ENCODE measurements at regions not wholly inside any gene's neighbourhood (a gene's known extent, or its start where the extent isn't known, plus 50 kb on each side); places are given as distances from the start of the nearest gene placed in this dataset.

DNA sequence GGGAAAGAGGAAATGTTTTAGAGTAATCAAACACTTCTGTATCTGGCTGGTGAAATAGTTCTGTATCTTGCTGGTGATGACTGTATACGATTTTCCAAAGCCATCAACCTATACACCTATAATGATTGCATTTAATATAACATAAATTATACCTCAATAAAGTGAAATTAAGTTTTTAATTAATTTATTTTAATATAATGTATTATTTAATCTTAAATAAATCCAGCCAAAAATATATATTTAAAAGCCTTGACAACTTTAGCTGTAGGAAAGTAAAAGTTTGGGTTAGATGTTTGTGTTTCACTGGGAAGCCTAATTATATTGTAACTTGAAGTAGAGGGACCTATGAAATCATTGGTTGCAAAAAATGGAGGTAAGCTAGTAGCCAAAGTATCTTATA is 654.8 kb upstream of the MIS18BP1 start:
- DNase-seq (ENCODE audit: low spot score), result no peak
- H3K9me3 Mint-ChIP-seq (ENCODE audit: unreplicated experiment), result no peaks in the 10 kb centered on the region
- no peaks in the 10 kb centered on the region for H3K36me3 Mint-ChIP-seq (ENCODE audit: low read depth, unreplicated experiment)
- H3K27me3 Mint-ChIP-seq (ENCODE audit: unreplicated experiment), result no peaks in the 10 kb centered on the region
- no peaks in the 10 kb centered on the region for H3K4me1 Mint-ChIP-seq (ENCODE audit: unreplicated experiment)
- no peak overlapping the region for H3K4me3 Mint-ChIP-seq (ENCODE audit: unreplicated experiment)
- no peak for TF ChIP-seq CTCF (IDR thresholded peaks at IDR 0.05; ENCODE audit: unreplicated experiment)
- H3K27ac Mint-ChIP-seq (ENCODE audit: unreplicated experiment), result no peak overlapping the region

GRCh38 chr14:45906257-45906656 is 653.3 kb upstream of the MIS18BP1 start:
- no peak for TF ChIP-seq CTCF (IDR thresholded peaks at IDR 0.05; ENCODE audit: unreplicated experiment)
- no peaks in the 10 kb centered on the region for H3K27me3 Mint-ChIP-seq (ENCODE audit: unreplicated experiment)
- H3K36me3 Mint-ChIP-seq (ENCODE audit: low read depth, unreplicated experiment), result no peaks in the 10 kb centered on the region
- H3K4me3 Mint-ChIP-seq (ENCODE audit: unreplicated experiment), result no peak overlapping the region
- H3K4me1 Mint-ChIP-seq (ENCODE audit: unreplicated experiment), result no peaks in the 10 kb centered on the region
- no peak for DNase-seq (ENCODE audit: low spot score)
- no peak overlapping the region for H3K27ac Mint-ChIP-seq (ENCODE audit: unreplicated experiment)
- no peaks in the 10 kb centered on the region for H3K9me3 Mint-ChIP-seq (ENCODE audit: unreplicated experiment)

- Mint-ChIP-seq H3K4me1 (ENCODE audit: unreplicated experiment) (no peaks in the 10 kb centered on the region), H3K36me3 (ENCODE audit: low read depth, unreplicated experiment) (no peaks in the 10 kb centered on the region), H3K9me3 (ENCODE audit: unreplicated experiment) (no peaks in the 10 kb centered on the region), H3K27ac (ENCODE audit: unreplicated experiment) (no peak overlapping the region), H3K4me3 (ENCODE audit: unreplicated experiment) (no peak overlapping the region), H3K27me3 (ENCODE audit: unreplicated experiment) (no peaks in the 10 kb centered on the region)
- no peak for TF ChIP-seq CTCF (IDR thresholded peaks at IDR 0.05; ENCODE audit: unreplicated experiment)
- DNase-seq (ENCODE audit: low spot score), result no peak
Measured at GRCh38 chr14:45905672-45906071, 652.7 kb upstream of the MIS18BP1 start.

- H3K9me3 Mint-ChIP-seq (ENCODE audit: unreplicated experiment), result no peaks in the 10 kb centered on the region
- H3K4me3 Mint-ChIP-seq (ENCODE audit: unreplicated experiment), result no peak overlapping the region
- H3K4me1 Mint-ChIP-seq (ENCODE audit: unreplicated experiment), result no peaks in the 10 kb centered on the region
- no peak for TF ChIP-seq CTCF (IDR thresholded peaks at IDR 0.05; ENCODE audit: unreplicated experiment)
- H3K27ac Mint-ChIP-seq (ENCODE audit: unreplicated experiment), result no peak overlapping the region
- H3K27me3 Mint-ChIP-seq (ENCODE audit: unreplicated experiment), result no peaks in the 10 kb centered on the region
- no peak for DNase-seq (ENCODE audit: low spot score)
- no peaks in the 10 kb centered on the region for H3K36me3 Mint-ChIP-seq (ENCODE audit: low read depth, unreplicated experiment)
Measured at GRCh38 chr14:45904314-45904713, 651.3 kb upstream of the MIS18BP1 start.

DNA sequence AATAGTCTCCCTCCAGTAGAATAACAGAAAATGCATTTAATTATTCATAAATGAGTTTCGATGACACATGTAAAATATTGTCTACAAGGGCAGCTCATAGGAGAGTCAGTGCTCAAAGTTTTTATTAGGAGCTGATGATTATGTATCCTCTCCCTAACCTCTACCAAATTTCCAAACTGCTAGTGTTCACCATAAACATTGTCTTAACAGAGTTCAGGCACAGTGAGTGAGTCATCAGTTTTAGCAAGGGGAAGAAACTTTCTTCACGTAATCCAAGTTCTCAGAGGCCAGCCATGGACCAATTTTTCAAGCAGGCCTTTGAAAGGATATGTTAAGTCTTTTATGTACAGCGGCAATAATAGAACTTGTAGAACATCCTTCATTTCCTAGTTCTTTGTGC is 649.2 kb upstream of the MIS18BP1 start:
- no peak overlapping the region for H3K4me3 Mint-ChIP-seq (ENCODE audit: unreplicated experiment)
- H3K36me3 Mint-ChIP-seq (ENCODE audit: low read depth, unreplicated experiment), result no peaks in the 10 kb centered on the region
- DNase-seq (ENCODE audit: low spot score), result no peak
- H3K27me3 Mint-ChIP-seq (ENCODE audit: unreplicated experiment), result no peaks in the 10 kb centered on the region
- H3K9me3 Mint-ChIP-seq (ENCODE audit: unreplicated experiment), result no peaks in the 10 kb centered on the region
- no peak overlapping the region for H3K27ac Mint-ChIP-seq (ENCODE audit: unreplicated experiment)
- H3K4me1 Mint-ChIP-seq (ENCODE audit: unreplicated experiment), result no peaks in the 10 kb centered on the region
- TF ChIP-seq CTCF (IDR thresholded peaks at IDR 0.05; ENCODE audit: unreplicated experiment), result no peak
